ENCODE measurements at regions not wholly inside any gene's neighbourhood (a gene's known extent, or its start where the extent isn't known, plus 50 kb on each side); places are given as distances from the start of the nearest gene placed in this dataset.
"Not testable (repeated sequence)": the region's sequence is repeated elsewhere in the genome, so short reads cannot be mapped to it uniquely, and the experiment has no call there.

DNA sequence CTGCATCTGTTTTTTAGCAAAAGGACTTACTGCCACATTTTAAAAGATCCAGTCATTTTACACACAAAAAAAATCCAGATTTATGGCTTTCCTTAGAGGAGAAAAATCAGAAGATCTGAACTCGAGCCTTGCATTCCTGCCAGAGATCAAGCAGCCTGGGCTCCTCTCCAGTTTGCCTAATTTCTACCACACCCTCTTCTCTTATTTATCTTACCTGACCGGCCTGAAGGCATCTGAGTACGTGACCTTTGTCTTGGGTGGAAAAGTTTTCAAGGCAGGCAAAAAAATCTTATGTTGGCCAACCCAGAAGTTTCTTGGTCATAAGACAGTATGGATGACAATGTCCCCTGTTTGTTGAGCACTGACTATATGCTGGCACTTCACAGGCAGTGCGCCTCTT lies 60.3 kb downstream of the CHRD start:
- CTCF ChIA-PET, result no interaction called here
- H3K4me3 Mint-ChIP-seq, result no peak overlapping the region
- no peaks in the 10 kb centered on the region for H3K36me3 Mint-ChIP-seq
- H3K9me3 Mint-ChIP-seq, result peaks cover 4% of the 10 kb centered on the region
- no peak for DNase-seq
- peaks cover 5% of the 10 kb centered on the region for H3K4me1 Mint-ChIP-seq
- peaks cover 6% of the 10 kb centered on the region for H3K27me3 Mint-ChIP-seq
- no peak overlapping the region for H3K27ac Mint-ChIP-seq

GRCh38 chr3:184441202-184441900 lies 61.5 kb downstream of the CHRD start:
- H3K9me3 Mint-ChIP-seq, result peaks cover 4% of the 10 kb centered on the region
- CTCF ChIA-PET, result no interaction called here
- H3K4me1 Mint-ChIP-seq, result peaks cover 5% of the 10 kb centered on the region
- DNase-seq, result no peak
- no peaks in the 10 kb centered on the region for H3K36me3 Mint-ChIP-seq
- H3K4me3 Mint-ChIP-seq, result no peak overlapping the region
- no peak overlapping the region for H3K27ac Mint-ChIP-seq
- peaks cover 6% of the 10 kb centered on the region for H3K27me3 Mint-ChIP-seq

- H3K27me3 Mint-ChIP-seq, result peaks cover 6% of the 10 kb centered on the region
- DNase-seq, result no peak
- H3K9me3 Mint-ChIP-seq, result peaks cover 2% of the 10 kb centered on the region
- H3K4me3 Mint-ChIP-seq, result no peak overlapping the region
- H3K36me3 Mint-ChIP-seq, result no peaks in the 10 kb centered on the region
- no peak overlapping the region for H3K27ac Mint-ChIP-seq
- H3K4me1 Mint-ChIP-seq, result peaks cover 5% of the 10 kb centered on the region
- CTCF ChIA-PET, result no interaction called here
These were observed 63.5 kb downstream of the CHRD start for GRCh38 chr3:184443364-184443763.

- H3K9me3 Mint-ChIP-seq, result no peaks in the 10 kb centered on the region
- peaks cover 5% of the 10 kb centered on the region for H3K4me1 Mint-ChIP-seq
- H3K27ac Mint-ChIP-seq, result no peak overlapping the region
- DNase-seq, result no peak
- H3K36me3 Mint-ChIP-seq, result no peaks in the 10 kb centered on the region
- CTCF ChIA-PET, result no interaction called here
- no peak overlapping the region for H3K4me3 Mint-ChIP-seq
- H3K27me3 Mint-ChIP-seq, result peaks cover 6% of the 10 kb centered on the region
These were observed 64.0 kb downstream of the CHRD start for GRCh38 chr3:184443831-184444230.

GRCh38 chr3:184448321-184449160 lies 68.7 kb downstream of the CHRD start:
- no peak for DNase-seq
- peaks cover 11% of the 10 kb centered on the region for H3K27me3 Mint-ChIP-seq
- H3K9me3 Mint-ChIP-seq, result no peaks in the 10 kb centered on the region
- no peak overlapping the region for H3K27ac Mint-ChIP-seq
- H3K4me3 Mint-ChIP-seq, result no peak overlapping the region
- H3K4me1 Mint-ChIP-seq, result no peaks in the 10 kb centered on the region
- H3K36me3 Mint-ChIP-seq, result no peaks in the 10 kb centered on the region
- CTCF ChIA-PET, result interaction anchor here (0.6 kb wide), 1 partner anchor 19 kb away, joined by 6 read pairs; no protein-coding TSS in a partner anchor

DNA sequence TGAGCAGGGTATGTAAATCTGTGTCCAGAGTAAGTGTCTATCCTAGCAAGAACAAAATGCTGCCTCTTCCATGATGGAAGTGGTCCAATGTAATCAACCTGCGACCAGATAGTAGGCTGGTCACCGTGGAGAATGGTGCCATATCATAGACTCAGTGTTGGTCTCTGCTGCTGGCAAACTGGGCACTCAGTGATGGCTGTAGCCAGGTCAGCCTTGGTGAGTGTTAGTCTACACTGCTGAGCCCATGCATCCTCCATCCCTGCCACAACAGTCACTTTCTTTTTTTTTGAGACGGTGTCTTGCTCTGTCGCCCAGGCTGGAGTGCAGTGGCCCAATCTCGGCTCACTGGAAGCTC lies 69.3 kb downstream of the CHRD start:
- no peaks in the 10 kb centered on the region for H3K4me1 Mint-ChIP-seq
- no peak overlapping the region for H3K4me3 Mint-ChIP-seq
- no peaks in the 10 kb centered on the region for H3K36me3 Mint-ChIP-seq
- no peak for DNase-seq
- H3K27me3 Mint-ChIP-seq, result peaks cover 11% of the 10 kb centered on the region
- no peaks in the 10 kb centered on the region for H3K9me3 Mint-ChIP-seq
- H3K27ac Mint-ChIP-seq, result no peak overlapping the region
- CTCF ChIA-PET, result interaction anchor here (0.6 kb wide), 1 partner anchor 18 kb away, joined by 6 read pairs; no protein-coding TSS in a partner anchor

DNA sequence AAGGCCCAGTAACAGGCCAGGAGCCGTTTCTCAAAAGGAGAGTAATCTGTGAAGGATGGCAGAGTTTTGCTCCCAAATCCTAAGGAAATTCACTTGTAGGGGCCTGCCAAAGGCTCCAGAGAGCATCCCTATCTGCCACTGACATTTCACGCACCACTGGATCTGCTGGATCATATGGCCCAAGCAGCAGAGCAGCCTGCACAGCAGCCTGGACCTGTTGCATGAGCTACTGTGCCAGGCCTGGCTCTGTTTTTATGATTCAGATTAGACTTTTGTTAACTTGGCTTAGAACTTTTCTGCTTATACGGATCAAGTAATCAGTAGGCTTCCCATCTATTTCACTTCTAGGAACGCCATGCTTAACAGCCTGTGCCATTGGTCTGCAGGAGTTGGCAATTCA lies 70.7 kb downstream of the CHRD start:
- H3K27ac Mint-ChIP-seq, result no peak overlapping the region
- no peaks in the 10 kb centered on the region for H3K36me3 Mint-ChIP-seq
- no peak overlapping the region for H3K4me3 Mint-ChIP-seq
- CTCF ChIA-PET, result no interaction called here
- DNase-seq, result no peak
- H3K27me3 Mint-ChIP-seq, result peaks cover 11% of the 10 kb centered on the region
- H3K9me3 Mint-ChIP-seq, result no peaks in the 10 kb centered on the region
- H3K4me1 Mint-ChIP-seq, result no peaks in the 10 kb centered on the region

DNA sequence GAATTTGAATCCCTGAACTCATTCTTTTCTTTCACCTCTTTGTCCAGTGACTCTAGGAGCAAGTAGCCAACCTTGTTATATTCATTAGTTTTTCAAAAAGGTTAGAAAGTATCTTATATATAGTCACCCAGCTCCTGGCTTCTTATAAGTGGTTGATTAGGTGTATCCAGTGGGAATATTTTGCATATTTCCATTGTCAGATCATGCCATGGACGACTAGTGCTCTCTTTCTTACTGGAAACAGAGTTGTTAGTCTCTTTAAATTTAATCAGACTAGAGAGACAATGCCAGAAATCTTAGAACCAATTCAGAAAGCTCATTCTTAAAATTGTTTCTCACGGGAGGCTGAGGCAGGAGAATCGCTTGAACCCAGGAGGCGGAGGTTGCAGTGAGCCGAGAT lies 73.4 kb downstream of the CHRD start:
- H3K36me3 Mint-ChIP-seq, result no peaks in the 10 kb centered on the region
- H3K9me3 Mint-ChIP-seq, result no peaks in the 10 kb centered on the region
- no peaks in the 10 kb centered on the region for H3K4me1 Mint-ChIP-seq
- no peak for DNase-seq
- H3K4me3 Mint-ChIP-seq, result no peak overlapping the region
- CTCF ChIA-PET, result interaction anchor here (0.8 kb wide), 1 partner anchor 14 kb away, joined by 4 read pairs; no protein-coding TSS in a partner anchor
- no peak overlapping the region for H3K27ac Mint-ChIP-seq
- peaks cover 26% of the 10 kb centered on the region for H3K27me3 Mint-ChIP-seq

GRCh38 chr3:184455991-184456390 lies 76.1 kb downstream of the CHRD start:
- CTCF ChIA-PET, result no interaction called here
- Mint-ChIP-seq H3K36me3 (no peaks in the 10 kb centered on the region), H3K27ac (no peak overlapping the region), H3K27me3 (peaks cover 26% of the 10 kb centered on the region), H3K4me1 (no peaks in the 10 kb centered on the region), H3K4me3 (no peak overlapping the region), H3K9me3 (no peaks in the 10 kb centered on the region)
- no peak for DNase-seq

DNA sequence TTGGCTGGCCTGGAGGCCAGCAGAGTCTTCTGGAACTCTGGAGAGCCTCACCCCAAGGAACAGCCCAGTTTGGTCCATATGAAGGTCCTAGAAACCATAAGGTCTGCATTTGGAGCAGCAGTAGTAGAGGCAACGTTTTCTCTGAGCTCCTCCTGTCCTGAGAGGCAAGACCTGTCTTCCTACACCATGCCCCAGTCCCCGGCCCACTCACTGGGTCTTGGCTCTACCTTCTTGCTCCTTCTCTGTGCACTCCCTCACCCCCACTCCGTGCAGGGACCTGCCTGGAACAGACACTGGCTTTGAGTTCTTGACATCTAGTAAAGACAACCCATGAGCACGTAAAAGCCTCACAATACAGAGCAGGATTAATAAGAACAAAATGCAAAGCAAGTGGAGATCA lies 76.6 kb downstream of the CHRD start:
- CTCF ChIA-PET, result no interaction called here
- DNase-seq, result no peak
- no peaks in the 10 kb centered on the region for H3K36me3 Mint-ChIP-seq
- H3K9me3 Mint-ChIP-seq, result no peaks in the 10 kb centered on the region
- peaks cover 28% of the 10 kb centered on the region for H3K27me3 Mint-ChIP-seq
- H3K4me1 Mint-ChIP-seq, result no peaks in the 10 kb centered on the region
- no peak overlapping the region for H3K4me3 Mint-ChIP-seq
- H3K27ac Mint-ChIP-seq, result no peak overlapping the region

DNA sequence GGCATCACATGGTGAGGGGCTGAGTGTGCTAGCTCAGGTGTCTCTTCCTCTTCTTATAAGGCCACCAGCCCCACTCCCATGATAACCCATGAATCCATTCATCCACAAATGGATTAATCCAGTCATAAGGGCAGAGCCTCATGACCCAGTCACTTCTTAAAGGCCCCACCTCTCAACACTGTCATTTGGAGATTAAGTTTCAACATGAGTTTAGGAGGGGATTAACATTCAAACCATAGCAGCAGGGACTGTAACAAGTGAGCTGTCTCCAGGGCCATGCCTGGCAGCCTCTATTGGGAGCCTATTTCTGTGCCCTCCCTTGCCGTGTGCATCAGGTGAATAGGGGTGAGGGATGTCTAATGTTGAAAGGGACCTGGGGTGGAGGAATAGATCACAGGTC lies 77.5 kb downstream of the CHRD start:
- CTCF ChIA-PET, result interaction anchor here (0.6 kb wide), 1 partner anchor 171 kb away, joined by 3 read pairs; no protein-coding TSS in a partner anchor

DNA sequence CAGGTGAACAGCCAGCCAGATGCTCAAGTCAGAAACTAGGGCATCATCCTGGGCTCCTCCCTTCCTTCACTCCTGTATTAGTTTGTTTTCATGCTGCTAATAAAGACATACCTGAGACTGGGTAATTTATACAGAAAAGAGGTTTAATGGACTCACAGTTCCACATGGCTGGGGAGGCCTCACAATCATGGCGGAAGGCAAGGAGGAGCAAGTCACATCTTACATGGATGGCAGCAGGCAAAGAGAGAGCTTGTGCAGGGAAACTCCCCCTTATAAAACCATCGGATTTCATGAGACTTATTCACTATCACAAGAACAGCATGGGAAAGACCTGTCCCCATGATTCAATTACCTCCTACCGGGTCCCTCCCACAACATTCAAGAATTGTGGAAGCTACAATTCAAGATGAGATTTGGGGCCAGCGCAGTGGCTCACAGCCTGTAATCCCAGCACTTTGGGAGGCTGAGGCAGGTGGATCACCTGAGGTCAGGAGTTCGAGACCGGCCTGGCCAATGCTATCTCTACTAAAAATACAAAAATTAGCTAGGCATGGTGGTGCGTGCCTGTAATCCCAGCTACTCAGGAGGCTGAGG lies 78.0 kb downstream of the CHRD start:
- H3K9me3 Mint-ChIP-seq, H3K4me1 Mint-ChIP-seq, DNase-seq, H3K4me3 Mint-ChIP-seq, H3K36me3 Mint-ChIP-seq, H3K27ac Mint-ChIP-seq, CTCF ChIA-PET: not testable (repeated sequence)
- H3K27me3 Mint-ChIP-seq, result peaks cover 24% of the 10 kb centered on the region

More for the DNA sequence above, 77.5 kb downstream of the CHRD start:
- H3K36me3 Mint-ChIP-seq, result no peaks in the 10 kb centered on the region
- DNase-seq, result no peak
- no peaks in the 10 kb centered on the region for H3K9me3 Mint-ChIP-seq
- no peak overlapping the region for H3K4me3 Mint-ChIP-seq
- no peaks in the 10 kb centered on the region for H3K4me1 Mint-ChIP-seq
- H3K27ac Mint-ChIP-seq, result no peak overlapping the region
- H3K27me3 Mint-ChIP-seq, result peaks cover 30% of the 10 kb centered on the region

DNA sequence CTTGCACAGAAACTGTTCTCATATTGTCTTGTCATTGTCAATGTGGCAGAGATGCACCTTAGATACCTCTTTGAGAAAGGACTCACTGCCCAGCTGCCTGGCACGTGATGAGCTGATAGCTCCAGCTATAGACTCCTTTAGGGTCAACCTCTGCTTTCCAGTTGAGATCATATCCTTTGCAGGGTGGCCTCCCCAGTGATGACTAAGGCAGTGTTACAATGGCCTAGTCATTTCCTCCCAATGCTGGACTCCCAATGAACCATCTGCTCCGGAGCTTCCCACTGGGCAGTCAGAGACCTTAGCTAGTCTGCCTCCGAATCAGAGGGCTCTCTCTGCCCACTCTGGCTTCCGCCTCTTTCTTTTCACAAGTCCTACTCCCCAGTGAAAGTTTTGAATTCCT lies 79.5 kb downstream of the CHRD start:
- no peak for DNase-seq
- H3K27me3 Mint-ChIP-seq, result peaks cover 26% of the 10 kb centered on the region
- CTCF ChIA-PET, result no interaction called here
- H3K9me3 Mint-ChIP-seq, result no peaks in the 10 kb centered on the region
- H3K4me1 Mint-ChIP-seq, result no peaks in the 10 kb centered on the region
- H3K27ac Mint-ChIP-seq, result no peak overlapping the region
- H3K4me3 Mint-ChIP-seq, result no peak overlapping the region
- no peaks in the 10 kb centered on the region for H3K36me3 Mint-ChIP-seq

GRCh38 chr3:184460276-184460675 lies 80.4 kb downstream of the CHRD start:
- CTCF ChIA-PET, result no interaction called here
- no peaks in the 10 kb centered on the region for H3K36me3 Mint-ChIP-seq
- no peak overlapping the region for H3K4me3 Mint-ChIP-seq
- H3K27me3 Mint-ChIP-seq, result peaks cover 28% of the 10 kb centered on the region
- no peak for DNase-seq
- no peak overlapping the region for H3K27ac Mint-ChIP-seq
- H3K4me1 Mint-ChIP-seq, result no peaks in the 10 kb centered on the region
- no peaks in the 10 kb centered on the region for H3K9me3 Mint-ChIP-seq

- Mint-ChIP-seq H3K36me3 (no peaks in the 10 kb centered on the region), H3K27me3 (peaks cover 35% of the 10 kb centered on the region), H3K4me3 (no peak overlapping the region), H3K9me3 (no peaks in the 10 kb centered on the region), H3K4me1 (no peaks in the 10 kb centered on the region), H3K27ac (no peak overlapping the region)
- DNase-seq, result no peak
- CTCF ChIA-PET, result interaction anchor here (0.9 kb wide), 1 partner anchor 80 kb away, joined by 3 read pairs; no protein-coding TSS in a partner anchor
These were observed 81.4 kb downstream of the CHRD start for GRCh38 chr3:184461219-184461618.
